PC-3 (cell line): ENCODE measurements at regions not wholly inside any gene's neighbourhood (a gene's known extent, or its start where the extent isn't known, plus 50 kb on each side); places are given as distances from the start of the nearest gene placed in this dataset.

Experiments
- CTCF ChIP-seq: fragments of 300-600 bp; sonication (generic); conservative IDR thresholded peaks from 2 replicates; pipeline ENCODE4 v1.5.1; 2017; ENCODE audit warnings: antibody characterized with exemption, low read depth, mild to moderate bottlenecking, low read length
- EZH2phosphoT487 ChIP-seq: fragments of 300-600 bp; sonication (generic); IDR thresholded peaks from 2 replicates; pipeline ENCODE4 v1.6.1; 2018; ENCODE audit warnings: mild to moderate bottlenecking, antibody characterized with exemption, low read length, borderline replicate concordance

DNA sequence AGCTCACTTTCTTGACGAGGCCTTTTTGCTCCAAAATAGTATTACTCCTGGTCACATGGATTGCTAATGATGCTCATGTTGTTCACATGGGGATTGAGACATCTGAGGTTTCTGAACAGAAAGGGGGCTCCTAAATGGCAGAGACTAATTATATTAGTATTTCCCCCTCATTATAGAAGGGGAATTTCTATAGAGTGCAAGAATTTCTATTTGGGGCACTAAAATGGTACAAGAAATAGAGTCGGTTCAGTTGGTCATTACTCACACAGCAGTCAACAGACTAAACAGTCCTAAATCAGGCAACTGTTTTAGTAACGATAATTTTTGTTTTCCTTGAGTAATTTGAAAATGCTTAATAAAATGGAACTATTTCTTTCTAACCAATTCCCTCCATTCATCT is 108.9 kb downstream of the DACT1 start:
- TF ChIP-seq CTCF (0 out of 2 replicates have a peak, but pooled peaks have one; percentile 11), EZH2phosphoT487 (no peak)
